ENCODE measurements at regions not wholly inside any gene's neighbourhood (a gene's known extent, or its start where the extent isn't known, plus 50 kb on each side); places are given as distances from the start of the nearest gene placed in this dataset.

- Histone ChIP-seq H3K27ac (ENCODE audit: low read length) (no peak overlapping the region), H3K4me1 (ENCODE audit: control insufficient read depth in 1 of 2, extremely low read depth in 1 of 2, insufficient read depth in 2 of 2, low read length in 2 of 2) (no peaks in the 10 kb centered on the region), H3K36me3 (ENCODE audit: control insufficient read depth in 2 of 2, extremely low read depth in 1 of 2, insufficient read depth in 1 of 2, low read length in 1 of 2) (no peaks in the 10 kb centered on the region), H3K4me3 (ENCODE audit: control insufficient read depth in 1 of 2, extremely low read depth in 1 of 2, low read length in 1 of 2) (no peak overlapping the region), H3K9me3 (no peaks in the 10 kb centered on the region), H3K27me3 (replicated peaks in 1 of 2; ENCODE audit: control insufficient read depth in 2 of 2, extremely low read depth in 1 of 2, insufficient read depth in 2 of 2, low read length in 1 of 2) (no peaks in the 10 kb centered on the region)
- DNase-seq (no peak), ATAC-seq (replicated peaks in 1 of 4) (no peak)
- peaks cover 0 to 11% of the 10 kb centered on the region in 2 donors for H3K27me3 Mint-ChIP-seq
- no peaks in the 10 kb centered on the region for H3K9me3 Mint-ChIP-seq
- no peaks in the 10 kb centered on the region for H3K4me1 Mint-ChIP-seq
- no peak overlapping the region for H3K27ac Mint-ChIP-seq
- 52% methylated on average over 2 of the region's 4 CpGs for WGBS (ENCODE audit: insufficient coverage)
- ChIA-PET CTCF (no interaction called here), POLR2A (no interaction called here)
- no peak overlapping the region for H3K4me3 Mint-ChIP-seq
- no peaks in the 10 kb centered on the region for H3K36me3 Mint-ChIP-seq
These were observed 133.1 kb upstream of the VCX start for GRCh38 chrX:7709845-7710244.

GRCh38 chrX:7706032-7706431, 136.9 kb upstream of the VCX start:
- Mint-ChIP-seq H3K4me3 (no peak overlapping the region), H3K27ac (no peak overlapping the region), H3K4me1 (no peaks in the 10 kb centered on the region), H3K27me3 (peaks cover 0 to 11% of the 10 kb centered on the region in 2 donors), H3K36me3 (no peaks in the 10 kb centered on the region), H3K9me3 (peaks cover 0 to 9% (median 0%) of the 10 kb centered on the region in 3 donors)
- ChIA-PET CTCF (no interaction called here), POLR2A (no interaction called here)
- no peaks in the 10 kb centered on the region for H3K27me3 ChIP-seq (replicated peaks in 1 of 2; ENCODE audit: control insufficient read depth in 2 of 2, extremely low read depth in 1 of 2, insufficient read depth in 2 of 2, low read length in 1 of 2)
- no peaks in the 10 kb centered on the region for H3K36me3 ChIP-seq (ENCODE audit: control insufficient read depth in 2 of 2, extremely low read depth in 1 of 2, insufficient read depth in 1 of 2, low read length in 1 of 2)
- ATAC-seq (replicated peaks in 1 of 4) (no peak), DNase-seq (no peak)
- no peaks in the 10 kb centered on the region for H3K9me3 ChIP-seq
- H3K4me3 ChIP-seq (ENCODE audit: control insufficient read depth in 1 of 2, extremely low read depth in 1 of 2, low read length in 1 of 2): no peak overlapping the region
- no peak overlapping the region for H3K27ac ChIP-seq (ENCODE audit: low read length)
- no peaks in the 10 kb centered on the region for H3K4me1 ChIP-seq (ENCODE audit: control insufficient read depth in 1 of 2, extremely low read depth in 1 of 2, insufficient read depth in 2 of 2, low read length in 2 of 2)

GRCh38 chrX:7704205-7704604, 138.8 kb upstream of the VCX start:
- ChIA-PET POLR2A (no interaction called here), CTCF (no interaction called here)
- Mint-ChIP-seq H3K4me3 (no peak overlapping the region), H3K27me3 (peaks cover 0 to 3% of the 10 kb centered on the region in 2 donors), H3K4me1 (no peaks in the 10 kb centered on the region), H3K36me3 (no peaks in the 10 kb centered on the region), H3K27ac (no peak overlapping the region), H3K9me3 (peaks cover 0 to 13% (median 0%) of the 10 kb centered on the region in 3 donors)
- Histone ChIP-seq H3K4me1 (ENCODE audit: control insufficient read depth in 1 of 2, extremely low read depth in 1 of 2, insufficient read depth in 2 of 2, low read length in 2 of 2) (no peaks in the 10 kb centered on the region), H3K27ac (ENCODE audit: low read length) (no peak overlapping the region), H3K27me3 (replicated peaks in 1 of 2; ENCODE audit: control insufficient read depth in 2 of 2, extremely low read depth in 1 of 2, insufficient read depth in 2 of 2, low read length in 1 of 2) (no peaks in the 10 kb centered on the region), H3K4me3 (ENCODE audit: control insufficient read depth in 1 of 2, extremely low read depth in 1 of 2, low read length in 1 of 2) (no peak overlapping the region), H3K36me3 (ENCODE audit: control insufficient read depth in 2 of 2, extremely low read depth in 1 of 2, insufficient read depth in 1 of 2, low read length in 1 of 2) (no peaks in the 10 kb centered on the region), H3K9me3 (no peaks in the 10 kb centered on the region)
- WGBS (ENCODE audit: insufficient coverage): no CpG with 5 or more reads among the region's 4 CpGs
- ATAC-seq (replicated peaks in 1 of 4) (no peak), DNase-seq (no peak)

GRCh38 chrX:7698248-7698647, 144.7 kb upstream of the VCX start:
- Mint-ChIP-seq H3K4me1 (no peaks in the 10 kb centered on the region), H3K36me3 (no peaks in the 10 kb centered on the region), H3K27me3 (no peaks in the 10 kb centered on the region), H3K9me3 (peaks cover 0 to 10% (median 4%) of the 10 kb centered on the region in 3 donors), H3K27ac (no peak overlapping the region), H3K4me3 (no peak overlapping the region)
- POLR2A ChIA-PET: no interaction called here
- DNase-seq: no peak
- no peak overlapping the region for H3K4me3 ChIP-seq (ENCODE audit: control insufficient read depth in 1 of 2, extremely low read depth in 1 of 2, low read length in 1 of 2)
- H3K4me1 ChIP-seq (ENCODE audit: control insufficient read depth in 1 of 2, extremely low read depth in 1 of 2, insufficient read depth in 2 of 2, low read length in 2 of 2): no peaks in the 10 kb centered on the region
- CTCF ChIA-PET: no interaction called here
- H3K9me3 ChIP-seq: no peaks in the 10 kb centered on the region
- no CpG with 5 or more reads among the region's 2 CpGs for WGBS (ENCODE audit: insufficient coverage)
- no peak overlapping the region for H3K27ac ChIP-seq (ENCODE audit: low read length)
- no peaks in the 10 kb centered on the region for H3K27me3 ChIP-seq (replicated peaks in 1 of 2; ENCODE audit: control insufficient read depth in 2 of 2, extremely low read depth in 1 of 2, insufficient read depth in 2 of 2, low read length in 1 of 2)
- H3K36me3 ChIP-seq (ENCODE audit: control insufficient read depth in 2 of 2, extremely low read depth in 1 of 2, insufficient read depth in 1 of 2, low read length in 1 of 2): no peaks in the 10 kb centered on the region
- ATAC-seq (replicated peaks in 1 of 4): no peak

- Histone ChIP-seq H3K4me3 (ENCODE audit: control insufficient read depth in 1 of 2, extremely low read depth in 1 of 2, low read length in 1 of 2) (no peak overlapping the region), H3K9me3 (no peaks in the 10 kb centered on the region), H3K27me3 (replicated peaks in 1 of 2; ENCODE audit: control insufficient read depth in 2 of 2, extremely low read depth in 1 of 2, insufficient read depth in 2 of 2, low read length in 1 of 2) (no peaks in the 10 kb centered on the region), H3K4me1 (ENCODE audit: control insufficient read depth in 1 of 2, extremely low read depth in 1 of 2, insufficient read depth in 2 of 2, low read length in 2 of 2) (no peaks in the 10 kb centered on the region), H3K36me3 (ENCODE audit: control insufficient read depth in 2 of 2, extremely low read depth in 1 of 2, insufficient read depth in 1 of 2, low read length in 1 of 2) (no peaks in the 10 kb centered on the region), H3K27ac (ENCODE audit: low read length) (no peak overlapping the region)
- WGBS (ENCODE audit: insufficient coverage): 40% methylated on average over 2 of the region's 8 CpGs
- ATAC-seq (replicated peaks in 1 of 4) (no peak), DNase-seq (no peak)
- no peak overlapping the region for H3K4me3 Mint-ChIP-seq
- no peaks in the 10 kb centered on the region for H3K27me3 Mint-ChIP-seq
- H3K9me3 Mint-ChIP-seq: peaks cover 0 to 4% (median 0%) of the 10 kb centered on the region in 3 donors
- no peaks in the 10 kb centered on the region for H3K36me3 Mint-ChIP-seq
- H3K4me1 Mint-ChIP-seq: no peaks in the 10 kb centered on the region
- ChIA-PET POLR2A (no interaction called here), CTCF (no interaction called here)
- no peak overlapping the region for H3K27ac Mint-ChIP-seq
These were observed 152.1 kb upstream of the VCX start for GRCh38 chrX:7690842-7691241.

- no peak overlapping the region for H3K27ac Mint-ChIP-seq
- Histone ChIP-seq H3K4me3 (ENCODE audit: control insufficient read depth in 1 of 2, extremely low read depth in 1 of 2, low read length in 1 of 2) (no peak overlapping the region), H3K27me3 (replicated peaks in 1 of 2; ENCODE audit: control insufficient read depth in 2 of 2, extremely low read depth in 1 of 2, insufficient read depth in 2 of 2, low read length in 1 of 2) (no peaks in the 10 kb centered on the region), H3K36me3 (ENCODE audit: control insufficient read depth in 2 of 2, extremely low read depth in 1 of 2, insufficient read depth in 1 of 2, low read length in 1 of 2) (no peaks in the 10 kb centered on the region), H3K9me3 (no peaks in the 10 kb centered on the region), H3K27ac (ENCODE audit: low read length) (no peak overlapping the region), H3K4me1 (ENCODE audit: control insufficient read depth in 1 of 2, extremely low read depth in 1 of 2, insufficient read depth in 2 of 2, low read length in 2 of 2) (no peaks in the 10 kb centered on the region)
- H3K27me3 Mint-ChIP-seq: no peaks in the 10 kb centered on the region
- no peak for DNase-seq
- ChIA-PET POLR2A (no interaction called here), CTCF (no interaction called here)
- no peaks in the 10 kb centered on the region for H3K4me1 Mint-ChIP-seq
- 60% methylated on average over 1 of the region's 4 CpGs for WGBS (ENCODE audit: insufficient coverage)
- H3K4me3 Mint-ChIP-seq: no peak overlapping the region
- no peak for ATAC-seq (replicated peaks in 1 of 4)
- no peaks in the 10 kb centered on the region for H3K36me3 Mint-ChIP-seq
- H3K9me3 Mint-ChIP-seq: peaks cover 0 to 4% (median 0%) of the 10 kb centered on the region in 3 donors
These were observed 153.1 kb upstream of the VCX start for GRCh38 chrX:7689791-7690412.

GRCh38 chrX:7680181-7680580, 162.8 kb upstream of the VCX start:
- Mint-ChIP-seq H3K27ac (no peak overlapping the region), H3K9me3 (peaks cover 0 to 7% (median 0%) of the 10 kb centered on the region in 3 donors), H3K4me1 (no peaks in the 10 kb centered on the region), H3K4me3 (no peak overlapping the region), H3K36me3 (no peaks in the 10 kb centered on the region), H3K27me3 (no peaks in the 10 kb centered on the region)
- DNase-seq (no peak), ATAC-seq (replicated peaks in 1 of 4) (no peak)
- Histone ChIP-seq H3K27me3 (replicated peaks in 1 of 2; ENCODE audit: control insufficient read depth in 2 of 2, extremely low read depth in 1 of 2, insufficient read depth in 2 of 2, low read length in 1 of 2) (no peaks in the 10 kb centered on the region), H3K27ac (ENCODE audit: low read length) (no peak overlapping the region), H3K36me3 (ENCODE audit: control insufficient read depth in 2 of 2, extremely low read depth in 1 of 2, insufficient read depth in 1 of 2, low read length in 1 of 2) (no peaks in the 10 kb centered on the region), H3K4me3 (ENCODE audit: control insufficient read depth in 1 of 2, extremely low read depth in 1 of 2, low read length in 1 of 2) (no peak overlapping the region), H3K9me3 (no peaks in the 10 kb centered on the region), H3K4me1 (ENCODE audit: control insufficient read depth in 1 of 2, extremely low read depth in 1 of 2, insufficient read depth in 2 of 2, low read length in 2 of 2) (no peaks in the 10 kb centered on the region)
- POLR2A ChIA-PET: no interaction called here
- no CpG with 5 or more reads among the region's 4 CpGs for WGBS (ENCODE audit: insufficient coverage)
- CTCF ChIA-PET: no interaction called here

Data from T-cell (primary cell).